PC-9 (cell line): ENCODE measurements at regions not wholly inside any gene's neighbourhood (a gene's known extent, or its start where the extent isn't known, plus 50 kb on each side); places are given as distances from the start of the nearest gene placed in this dataset.

Experiments used
- EZH2 ChIP-seq: fragments of 200-600 bp; sonication (generic); IDR thresholded peaks from 2 replicates; pipeline ENCODE4 v1.8.0; 2017; ENCODE audit warnings: antibody characterized with exemption, low read depth
- TF ChIP-seq, protein P1 (sequence below): fragments of 200-600 bp; sonication (generic); conservative IDR thresholded peaks from 2 replicates; pipeline ENCODE4 v1.6.1; 2017; ENCODE audit warnings: mixed run types, antibody characterized with exemption, mild to moderate bottlenecking, moderate library complexity

DNA sequence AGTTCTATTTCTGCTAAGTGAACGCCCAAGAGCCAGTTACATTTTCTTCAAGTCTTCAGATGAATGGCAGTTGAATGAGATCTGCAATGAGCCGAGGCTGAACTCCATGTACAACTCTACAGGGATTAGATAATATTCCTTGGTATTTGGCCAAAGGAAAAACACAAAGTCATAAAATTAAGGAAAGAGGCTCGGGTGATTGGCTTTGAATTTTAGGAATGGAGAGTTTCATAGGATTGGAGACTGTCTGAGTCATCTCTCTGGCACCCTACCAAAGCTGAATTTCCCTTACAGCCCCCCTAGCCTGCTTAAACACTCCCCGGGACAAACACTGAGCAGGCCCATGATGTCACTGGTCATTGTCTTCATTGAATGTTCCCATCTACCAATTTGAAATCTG, 188.0 kb upstream of the C1QTNF7 start:
- TF ChIP-seq, protein P1, sequence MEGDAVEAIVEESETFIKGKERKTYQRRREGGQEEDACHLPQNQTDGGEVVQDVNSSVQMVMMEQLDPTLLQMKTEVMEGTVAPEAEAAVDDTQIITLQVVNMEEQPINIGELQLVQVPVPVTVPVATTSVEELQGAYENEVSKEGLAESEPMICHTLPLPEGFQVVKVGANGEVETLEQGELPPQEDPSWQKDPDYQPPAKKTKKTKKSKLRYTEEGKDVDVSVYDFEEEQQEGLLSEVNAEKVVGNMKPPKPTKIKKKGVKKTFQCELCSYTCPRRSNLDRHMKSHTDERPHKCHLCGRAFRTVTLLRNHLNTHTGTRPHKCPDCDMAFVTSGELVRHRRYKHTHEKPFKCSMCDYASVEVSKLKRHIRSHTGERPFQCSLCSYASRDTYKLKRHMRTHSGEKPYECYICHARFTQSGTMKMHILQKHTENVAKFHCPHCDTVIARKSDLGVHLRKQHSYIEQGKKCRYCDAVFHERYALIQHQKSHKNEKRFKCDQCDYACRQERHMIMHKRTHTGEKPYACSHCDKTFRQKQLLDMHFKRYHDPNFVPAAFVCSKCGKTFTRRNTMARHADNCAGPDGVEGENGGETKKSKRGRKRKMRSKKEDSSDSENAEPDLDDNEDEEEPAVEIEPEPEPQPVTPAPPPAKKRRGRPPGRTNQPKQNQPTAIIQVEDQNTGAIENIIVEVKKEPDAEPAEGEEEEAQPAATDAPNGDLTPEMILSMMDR: no peak
- no peak for TF ChIP-seq EZH2
